ENCODE measurements at regions not wholly inside any gene's neighbourhood (a gene's known extent, or its start where the extent isn't known, plus 50 kb on each side); places are given as distances from the start of the nearest gene placed in this dataset.

DNA sequence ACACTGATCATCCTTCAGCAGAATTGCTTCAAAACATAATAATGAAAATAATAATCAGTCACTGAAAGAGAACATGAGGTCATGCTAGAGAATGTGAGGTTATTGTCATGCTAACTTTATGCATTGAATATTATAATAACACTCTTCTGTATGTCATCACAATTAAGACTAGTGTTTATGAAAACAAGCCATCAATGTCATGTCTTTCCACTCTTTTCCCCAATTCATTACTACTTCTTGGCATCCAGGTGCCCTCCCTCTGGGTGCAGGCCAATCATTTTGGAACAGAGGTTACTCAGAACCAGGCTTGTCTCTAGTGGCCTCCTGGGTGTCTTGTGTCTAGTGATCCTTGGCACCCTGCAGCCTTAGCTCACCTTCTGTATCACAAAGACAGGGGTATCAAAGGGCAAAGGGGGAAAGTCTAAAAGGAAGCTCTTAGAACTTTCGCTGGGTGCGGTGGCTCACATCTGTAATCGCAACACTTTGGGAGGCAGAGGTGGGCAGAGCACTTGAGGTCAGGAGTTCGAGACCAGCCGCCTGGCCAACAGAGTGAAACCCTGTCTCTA is 217.6 kb upstream of the PIK3R1 start:
- TF ChIP-seq TAF1 (IDR thresholded peaks at IDR 0.05; ENCODE audit: borderline replicate concordance, insufficient read depth, low read length) = no peak
- no peak for TF ChIP-seq POLR2AphosphoS5 (IDR thresholded peaks at IDR 0.05; ENCODE audit: low read depth, low read length)
- TF ChIP-seq REST (IDR thresholded peaks at IDR 0.05; ENCODE audit: insufficient read depth in 1 of 2, low read depth in 2 of 2, low read length in 2 of 2) = no peak
- TF ChIP-seq SIN3A (IDR thresholded peaks at IDR 0.05; ENCODE audit: borderline replicate concordance, insufficient read depth, low read length) = no peak
- TF ChIP-seq FOXP2 (optimal IDR thresholded peaks at IDR 0.05; ENCODE audit: borderline replicate concordance, extremely low read depth, extremely low read length, insufficient read depth) = no peak

DNA sequence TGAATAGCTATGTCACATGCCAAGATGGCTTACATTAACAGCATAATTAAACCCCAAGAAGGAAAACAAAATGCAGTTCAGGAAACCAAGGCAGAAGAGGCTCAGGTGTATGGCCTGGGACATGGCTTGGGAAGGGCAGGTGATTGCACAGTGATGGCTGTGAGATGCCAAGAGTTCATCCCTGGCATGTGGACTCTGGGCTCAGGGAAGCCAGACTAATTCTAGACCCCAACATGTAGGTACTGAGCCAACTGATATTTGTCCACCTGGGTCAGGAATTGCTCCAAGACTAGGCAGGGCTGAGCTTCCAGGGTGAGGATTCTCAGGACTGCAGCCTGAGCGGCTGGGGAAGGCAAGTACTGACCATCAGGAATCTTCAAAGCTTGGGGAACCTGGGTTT is 218.4 kb upstream of the PIK3R1 start:
- no peak for TF ChIP-seq REST (IDR thresholded peaks at IDR 0.05; ENCODE audit: insufficient read depth in 1 of 2, low read depth in 2 of 2, low read length in 2 of 2)
- no peak for TF ChIP-seq POLR2AphosphoS5 (IDR thresholded peaks at IDR 0.05; ENCODE audit: low read depth, low read length)
- no peak for TF ChIP-seq TAF1 (IDR thresholded peaks at IDR 0.05; ENCODE audit: borderline replicate concordance, insufficient read depth, low read length)

GRCh38 chr5:67996596-67996995 is 219.0 kb upstream of the PIK3R1 start:
- TF ChIP-seq FOXP2 (optimal IDR thresholded peaks at IDR 0.05; ENCODE audit: borderline replicate concordance, extremely low read depth, extremely low read length, insufficient read depth) = no peak
- TF ChIP-seq REST (IDR thresholded peaks at IDR 0.05; ENCODE audit: insufficient read depth in 1 of 2, low read depth in 2 of 2, low read length in 2 of 2) = no peak
- no peak for TF ChIP-seq SIN3A (IDR thresholded peaks at IDR 0.05; ENCODE audit: borderline replicate concordance, insufficient read depth, low read length)
- no peak for TF ChIP-seq POLR2AphosphoS5 (IDR thresholded peaks at IDR 0.05; ENCODE audit: low read depth, low read length)
- no peak for TF ChIP-seq TAF1 (IDR thresholded peaks at IDR 0.05; ENCODE audit: borderline replicate concordance, insufficient read depth, low read length)

DNA sequence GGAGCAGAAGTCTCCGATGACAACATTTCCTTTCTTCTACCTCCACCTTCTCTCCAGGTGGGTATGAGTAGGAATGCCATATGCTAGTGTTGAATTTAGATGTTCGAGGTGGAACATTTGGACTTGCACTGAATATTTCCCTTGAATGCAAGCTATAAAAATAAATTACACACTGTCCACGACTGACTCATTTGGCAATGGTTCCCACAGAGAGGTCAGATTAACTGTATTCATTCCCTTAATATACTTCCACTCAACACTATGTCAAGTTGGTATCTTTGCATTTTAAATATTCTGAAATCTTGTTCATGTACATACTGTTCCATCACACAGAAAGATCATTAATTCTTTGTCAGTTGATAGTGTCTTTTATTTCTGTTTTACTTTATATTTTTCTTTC is 222.6 kb upstream of the PIK3R1 start:
- TF ChIP-seq FOXP2 (optimal IDR thresholded peaks at IDR 0.05; ENCODE audit: borderline replicate concordance, extremely low read depth, extremely low read length, insufficient read depth) (no peak), SIN3A (IDR thresholded peaks at IDR 0.05; ENCODE audit: borderline replicate concordance, insufficient read depth, low read length) (no peak), REST (IDR thresholded peaks at IDR 0.05; ENCODE audit: insufficient read depth in 1 of 2, low read depth in 2 of 2, low read length in 2 of 2) (no peak), TAF1 (IDR thresholded peaks at IDR 0.05; ENCODE audit: borderline replicate concordance, insufficient read depth, low read length) (no peak), POLR2AphosphoS5 (IDR thresholded peaks at IDR 0.05; ENCODE audit: low read depth, low read length) (no peak)

DNA sequence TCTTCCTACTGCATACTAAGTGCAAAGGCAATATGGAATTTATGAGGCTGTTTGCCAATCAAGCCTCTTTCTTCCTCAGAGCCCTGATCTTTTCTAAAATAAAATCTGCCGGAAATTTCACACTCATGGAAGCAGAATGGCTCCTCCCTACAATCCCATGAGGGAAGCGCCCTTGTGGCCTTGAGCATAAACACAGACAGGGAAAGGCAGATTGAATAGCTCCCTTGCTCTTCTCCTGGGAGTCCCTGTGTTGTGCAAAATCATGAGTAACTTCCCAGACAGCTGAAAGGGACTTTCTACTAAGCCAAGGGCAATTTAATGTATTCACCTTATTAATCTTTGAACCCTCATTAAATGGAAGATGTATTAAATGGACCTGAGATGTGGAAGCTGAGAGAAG is 226.1 kb upstream of the PIK3R1 start:
- TF ChIP-seq REST (IDR thresholded peaks at IDR 0.05; ENCODE audit: insufficient read depth in 1 of 2, low read depth in 2 of 2, low read length in 2 of 2) (no peak), TAF1 (IDR thresholded peaks at IDR 0.05; ENCODE audit: borderline replicate concordance, insufficient read depth, low read length) (no peak), SIN3A (IDR thresholded peaks at IDR 0.05; ENCODE audit: borderline replicate concordance, insufficient read depth, low read length) (no peak), FOXP2 (optimal IDR thresholded peaks at IDR 0.05; ENCODE audit: borderline replicate concordance, extremely low read depth, extremely low read length, insufficient read depth) (no peak)

All from PFSK-1 (cell line).